Adrenal gland (tissue), 5 donors: ENCODE measurements at regions not wholly inside any gene's neighbourhood (a gene's known extent, or its start where the extent isn't known, plus 50 kb on each side); places are given as distances from the start of the nearest gene placed in this dataset.

Experiments used
- CTCF ChIP-seq, 6 experiments: fragments of 450-650 bp in 4 of 6; fragments of 200-600 bp in 2 of 6; sonication (generic) in 1 of 6; IDR thresholded peaks; 1 replicate in 5 of 6; 2 replicates in 1 of 6; pipeline versions ENCODE4 v1.5.1 to v1.8.0; 2016 to 2021; ENCODE audit warnings: antibody characterized with exemption in 6 of 6, mild to moderate bottlenecking in 2 of 6, moderate library complexity in 1 of 6
- POLR2A ChIP-seq, 2 donors: fragments of 450-650 bp; IDR thresholded peaks; one replicate each; pipeline ENCODE4 v1.6.1; 2017; ENCODE audit warnings: antibody characterized with exemption in 2 of 2, mild to moderate bottlenecking in 2 of 2, moderate library complexity in 1 of 2
- donor health status: DM: no; HTN: no; CAD: no.

DNA sequence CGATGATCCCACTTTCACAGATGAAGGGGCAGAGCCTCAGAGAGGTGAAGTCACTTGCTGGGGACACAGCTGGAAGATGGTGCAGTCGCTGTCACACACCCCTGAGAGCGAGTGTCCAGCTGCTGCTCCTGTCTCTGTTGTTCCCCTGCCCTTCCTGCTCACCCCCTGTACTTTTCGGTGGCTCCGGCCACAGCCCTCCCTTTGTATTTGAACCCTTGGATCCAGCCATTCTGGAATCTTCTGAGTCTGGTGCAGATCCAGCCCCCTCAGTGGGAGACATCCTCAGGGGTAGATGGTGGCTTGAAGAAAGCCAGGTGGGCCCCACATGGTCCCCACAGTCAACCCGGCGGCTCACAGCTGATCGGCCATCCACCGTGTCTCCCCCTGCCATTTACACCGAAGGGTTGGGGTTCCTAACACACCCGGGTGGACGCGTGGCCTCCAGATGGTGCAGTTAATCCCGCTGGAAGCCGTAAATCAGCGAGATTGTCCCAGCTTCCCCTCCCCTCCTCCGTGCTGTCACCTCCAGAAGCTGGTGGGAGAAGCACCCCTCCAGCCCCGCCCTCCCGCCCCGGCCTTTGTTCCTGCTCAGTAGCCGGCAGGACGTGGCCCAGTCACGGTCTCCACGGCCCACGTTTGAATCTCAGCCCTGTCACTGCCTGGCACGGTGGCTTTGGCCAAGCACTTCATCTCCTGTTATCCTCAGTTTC, 204.8 kb downstream of the C9orf50 start:
- TF ChIP-seq CTCF (IDR thresholded peaks at IDR 0.05), result no peak
- TF ChIP-seq POLR2A (IDR thresholded peaks at IDR 0.05), result no peak
